NCI-H226 (cell line): ENCODE measurements at regions not wholly inside any gene's neighbourhood (a gene's known extent, or its start where the extent isn't known, plus 50 kb on each side); places are given as distances from the start of the nearest gene placed in this dataset.

ENCODE experiments used
- DNase-seq: peaks from one replicate; pipeline ENCODE4 v3.0.0-alpha.2; 2015

GRCh38 chr7:35437619-35438275 lies 183.8 kb upstream of the TBX20 start:
- no peak for DNase-seq

GRCh38 chr7:35436452-35436851 lies 182.6 kb upstream of the TBX20 start:
- no peak for DNase-seq

- peak; percentile 31 for DNase-seq
Measured at GRCh38 chr7:35430547-35431153, 176.8 kb upstream of the TBX20 start.

GRCh38 chr7:35424869-35425495 lies 171.1 kb upstream of the TBX20 start:
- DNase-seq, result peak; percentile 47

GRCh38 chr7:35424440-35424839 lies 170.5 kb upstream of the TBX20 start:
- no peak for DNase-seq

- no peak for DNase-seq
Measured at GRCh38 chr7:35422715-35423114, 168.8 kb upstream of the TBX20 start.

- no peak for DNase-seq
Measured at GRCh38 chr7:35420656-35421055, 166.8 kb upstream of the TBX20 start.

GRCh38 chr7:35419391-35419755 lies 165.5 kb upstream of the TBX20 start:
- DNase-seq, result no peak

- DNase-seq, result no peak
Measured at GRCh38 chr7:35418716-35419390, 165.0 kb upstream of the TBX20 start.

- no peak for DNase-seq
Measured at GRCh38 chr7:35416568-35416967, 162.7 kb upstream of the TBX20 start.

GRCh38 chr7:35415411-35415822 lies 161.5 kb upstream of the TBX20 start:
- no peak for DNase-seq

GRCh38 chr7:35411331-35411730 lies 157.4 kb upstream of the TBX20 start:
- no peak for DNase-seq

GRCh38 chr7:35405461-35405860 lies 151.6 kb upstream of the TBX20 start:
- DNase-seq, result no peak

GRCh38 chr7:35401217-35401879 lies 147.4 kb upstream of the TBX20 start:
- DNase-seq, result no peak

- DNase-seq, result no peak
Measured at GRCh38 chr7:35399840-35400239, 145.9 kb upstream of the TBX20 start.

- DNase-seq, result no peak
Measured at GRCh38 chr7:35399216-35399615, 145.3 kb upstream of the TBX20 start.

- DNase-seq, result no peak
Measured at GRCh38 chr7:35398518-35398917, 144.6 kb upstream of the TBX20 start.

GRCh38 chr7:35390146-35390545 lies 136.2 kb upstream of the TBX20 start:
- no peak for DNase-seq

- no peak for DNase-seq
Measured at GRCh38 chr7:35389636-35390035, 135.7 kb upstream of the TBX20 start.

GRCh38 chr7:35386816-35387706 lies 133.2 kb upstream of the TBX20 start:
- DNase-seq, result no peak

GRCh38 chr7:35386082-35386815 lies 132.3 kb upstream of the TBX20 start:
- DNase-seq, result no peak
